ACHN (cell line): ENCODE measurements at regions not wholly inside any gene's neighbourhood (a gene's known extent, or its start where the extent isn't known, plus 50 kb on each side); places are given as distances from the start of the nearest gene placed in this dataset.
"Not testable (repeated sequence)": the region's sequence is repeated elsewhere in the genome, so short reads cannot be mapped to it uniquely, and the experiment has no call there.

Experiments used
- DNase-seq: peaks from one replicate; pipeline ENCODE4 v3.0.0-alpha.2; 2015
- in situ Hi-C: cut with HindIII; loops from 2 replicates; pipeline ENCODE4 v1.10.0; 2017; ENCODE audit warnings: low sequenced_read_pairs, low pct_ligation_motif_present, low pct_unique_long_range_greater_than_20kb

DNA sequence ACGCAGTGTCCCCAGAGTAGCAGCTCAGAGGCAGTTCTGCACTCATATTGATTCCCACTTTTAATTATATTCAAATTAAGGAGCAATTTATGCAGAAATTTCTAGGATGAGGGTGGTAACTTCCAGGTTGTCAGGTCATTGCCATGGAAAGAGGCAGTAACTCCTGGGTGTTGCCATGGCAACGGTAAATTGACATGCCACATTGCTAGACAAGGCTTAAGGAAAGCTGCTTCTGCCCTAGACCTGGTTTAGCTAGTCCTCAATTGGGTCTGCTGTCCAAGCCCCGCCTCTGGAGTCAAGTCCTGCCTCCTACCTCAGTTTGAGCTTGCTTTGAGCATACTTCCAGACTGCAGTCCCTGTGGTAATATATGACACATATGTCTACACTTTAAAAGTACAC lies 53.8 kb upstream of the CXorf66 start:
- in situ Hi-C loops, DNase-seq: not testable (repeated sequence)
